Thymus (tissue), 11 donors: ENCODE measurements at regions not wholly inside any gene's neighbourhood (a gene's known extent, or its start where the extent isn't known, plus 50 kb on each side); places are given as distances from the start of the nearest gene placed in this dataset.
"Not testable (repeated sequence)": the region's sequence is repeated elsewhere in the genome, so short reads cannot be mapped to it uniquely, and the experiment has no call there.

ENCODE experiments used
- DNase-seq, 9 donors: peaks; one replicate each; pipeline ENCODE4 v3.0.0-alpha.2; 2013; ENCODE audit warnings: low spot score in 9 of 9, low read depth in 6 of 9, missing footprints in 1 of 9
- H3K27ac ChIP-seq, 2 donors: one replicate each; pipeline ENCODE4 v1.5.1; 2013; ENCODE audit warnings: control low read depth in 1 of 2, low read depth in 1 of 2, low read length in 1 of 2, mild to moderate bottlenecking in 1 of 2, moderate library complexity in 1 of 2
- H3K27me3 ChIP-seq, 2 donors: one replicate each; pipeline ENCODE4 v1.5.1; 2013; ENCODE audit warnings: low read length in 1 of 2; ENCODE audit not compliant: control insufficient read depth in 2 of 2, insufficient read depth in 1 of 2
- H3K36me3 ChIP-seq, 2 donors: one replicate each; pipeline ENCODE4 v1.5.1; 2013; ENCODE audit warnings: low read length in 1 of 2, mild to moderate bottlenecking in 1 of 2, moderate library complexity in 1 of 2; ENCODE audit not compliant: control insufficient read depth in 2 of 2, insufficient read depth in 2 of 2
- H3K4me1 ChIP-seq, 2 donors: one replicate each; pipeline ENCODE4 v1.5.1; 2013; ENCODE audit warnings: low read length in 2 of 2; ENCODE audit not compliant: control insufficient read depth in 2 of 2, insufficient read depth in 2 of 2
- H3K4me3 ChIP-seq, 2 donors: one replicate each; pipeline ENCODE4 v1.5.1; 2013; ENCODE audit warnings: low read length in 2 of 2, control low read depth in 1 of 2, mild to moderate bottlenecking in 1 of 2
- H3K9me3 ChIP-seq, 2 donors: one replicate each; pipeline ENCODE4 v1.5.1; 2013; ENCODE audit warnings: low read length in 1 of 2, mild to moderate bottlenecking in 1 of 2; ENCODE audit not compliant: control insufficient read depth in 2 of 2, insufficient read depth in 1 of 2
- WGBS: extraction: QIAGEN DNeasy Blood & Tissue Kit; methylation state at CpG from one replicate; pipeline ENCODE4 v1.1.7; 2013; 5-methylcytosine and 5-hydroxymethylcytosine counted together
- donor health status: healthy.

DNA sequence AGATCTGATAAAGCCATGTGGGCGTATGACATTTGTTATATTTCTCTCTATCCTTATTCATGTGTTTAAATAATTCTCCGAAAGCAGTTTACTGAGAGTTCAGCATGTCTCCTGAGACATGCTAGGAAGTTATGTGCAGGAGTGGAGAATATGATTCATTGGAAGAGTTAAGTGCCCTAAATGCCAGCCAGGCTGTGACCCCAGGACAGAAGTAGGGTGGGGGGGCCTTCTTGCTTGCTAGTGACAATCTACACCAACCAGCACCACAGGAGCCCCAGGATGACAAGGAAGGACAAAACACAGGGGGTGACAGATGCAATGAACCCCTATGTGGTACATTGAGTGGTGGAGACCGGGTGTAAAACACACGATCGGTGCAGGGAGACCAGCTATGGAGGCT, 79.5 kb upstream of the PLGLB2 start:
- H3K4me1 ChIP-seq, H3K27ac ChIP-seq, H3K27me3 ChIP-seq, H3K36me3 ChIP-seq, H3K4me3 ChIP-seq, H3K9me3 ChIP-seq, DNase-seq: not testable (repeated sequence)
- WGBS = no CpG with 5 or more reads among the region's 5 CpGs

- not testable (repeated sequence) for H3K4me3 ChIP-seq, H3K4me1 ChIP-seq, H3K27me3 ChIP-seq, H3K36me3 ChIP-seq, H3K27ac ChIP-seq, H3K9me3 ChIP-seq, DNase-seq
- 97% methylated on average over 5 of the region's 8 CpGs for whole genome bisulfite sequencing
These were observed 78.2 kb upstream of the PLGLB2 start for GRCh38 chr2:87669633-87670231.

GRCh38 chr2:87672404-87672803, 75.5 kb upstream of the PLGLB2 start:
- WGBS = 93% methylated on average over 4 of the region's 4 CpGs
- not testable (repeated sequence) for H3K4me3 ChIP-seq, H3K36me3 ChIP-seq, H3K9me3 ChIP-seq, DNase-seq, H3K27me3 ChIP-seq, H3K27ac ChIP-seq, H3K4me1 ChIP-seq

DNA sequence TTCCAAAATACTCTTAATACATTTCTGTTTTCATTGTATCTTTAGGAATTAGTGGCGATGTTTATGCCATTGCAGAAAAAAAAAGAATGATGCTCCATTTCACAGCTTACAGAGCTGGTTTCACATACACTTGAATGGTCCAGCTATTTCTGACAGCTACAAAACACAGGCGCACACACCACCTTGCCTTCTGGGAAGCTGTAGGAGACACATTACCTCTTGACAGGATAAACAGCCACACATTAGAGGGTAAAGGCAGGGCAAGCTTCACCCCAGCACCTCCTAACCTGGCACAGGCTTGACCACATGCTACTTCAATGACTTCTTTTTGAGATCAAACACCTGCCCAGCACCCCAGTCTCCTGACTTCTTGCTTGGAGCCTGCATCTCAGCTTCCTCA, 73.2 kb upstream of the PLGLB2 start:
- not testable (repeated sequence) for H3K27ac ChIP-seq, H3K4me1 ChIP-seq, H3K9me3 ChIP-seq, H3K27me3 ChIP-seq, DNase-seq, H3K36me3 ChIP-seq, H3K4me3 ChIP-seq
- 100% methylated on average over 1 of the region's 2 CpGs for WGBS

DNA sequence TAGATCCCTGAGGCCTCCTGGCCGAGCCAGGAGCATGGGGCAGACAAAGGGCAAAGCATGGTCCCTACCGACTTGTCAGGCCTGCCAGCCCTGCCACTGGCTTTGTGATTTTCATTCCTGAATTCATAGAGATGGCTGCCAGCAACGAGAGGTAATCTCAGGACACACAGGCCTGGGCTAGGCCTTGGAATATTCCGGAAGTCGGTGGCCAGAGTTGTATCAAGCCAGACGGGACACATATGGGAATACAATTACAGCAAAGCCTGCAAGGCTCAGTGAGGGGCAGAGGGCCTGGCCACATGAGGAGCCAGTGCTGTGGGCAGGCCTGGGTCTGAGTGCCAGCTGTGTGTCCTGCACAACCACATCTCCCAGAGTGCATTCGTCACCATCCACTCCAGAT, 72.4 kb upstream of the PLGLB2 start:
- H3K36me3 ChIP-seq, H3K4me3 ChIP-seq, H3K27ac ChIP-seq, H3K4me1 ChIP-seq, DNase-seq, H3K27me3 ChIP-seq, H3K9me3 ChIP-seq: not testable (repeated sequence)
- 93% methylated on average over 3 of the region's 7 CpGs for whole genome bisulfite sequencing

GRCh38 chr2:87677421-87677923, 70.4 kb upstream of the PLGLB2 start:
- H3K27me3 ChIP-seq, H3K4me1 ChIP-seq, H3K27ac ChIP-seq, DNase-seq, H3K4me3 ChIP-seq, H3K36me3 ChIP-seq, H3K9me3 ChIP-seq: not testable (repeated sequence)
- WGBS = 79% methylated on average over 1 of the region's 5 CpGs

- not testable (repeated sequence) for H3K36me3 ChIP-seq, H3K27me3 ChIP-seq, DNase-seq, H3K4me3 ChIP-seq, H3K9me3 ChIP-seq, H3K27ac ChIP-seq, H3K4me1 ChIP-seq
- WGBS = over 99% methylated on average over 5 of the region's 6 CpGs
These were observed 69.1 kb upstream of the PLGLB2 start for GRCh38 chr2:87678742-87679173.

DNA sequence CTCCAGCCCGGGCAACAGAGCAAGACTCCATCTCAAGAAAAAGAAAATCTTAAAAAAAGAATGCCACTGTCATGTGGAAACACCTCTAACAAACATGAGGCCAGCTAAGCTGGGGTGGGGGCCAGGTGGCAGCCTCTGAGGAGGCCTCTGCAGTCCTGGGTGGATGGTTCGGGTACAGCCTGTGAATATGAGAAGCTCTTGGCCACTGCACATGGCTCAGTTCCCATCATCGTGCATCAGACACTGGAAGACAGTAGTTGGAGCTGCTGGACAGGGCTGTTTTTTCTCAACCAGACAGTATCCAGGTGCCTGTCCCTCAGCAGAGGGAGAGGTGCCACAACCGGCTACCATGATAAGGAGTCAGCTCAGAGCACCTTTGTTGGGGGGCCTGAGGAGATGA, 67.9 kb upstream of the PLGLB2 start:
- not testable (repeated sequence) for DNase-seq, H3K27me3 ChIP-seq, H3K36me3 ChIP-seq, H3K4me3 ChIP-seq, H3K9me3 ChIP-seq, H3K4me1 ChIP-seq, H3K27ac ChIP-seq
- WGBS = 96% methylated on average over 2 of the region's 4 CpGs

DNA sequence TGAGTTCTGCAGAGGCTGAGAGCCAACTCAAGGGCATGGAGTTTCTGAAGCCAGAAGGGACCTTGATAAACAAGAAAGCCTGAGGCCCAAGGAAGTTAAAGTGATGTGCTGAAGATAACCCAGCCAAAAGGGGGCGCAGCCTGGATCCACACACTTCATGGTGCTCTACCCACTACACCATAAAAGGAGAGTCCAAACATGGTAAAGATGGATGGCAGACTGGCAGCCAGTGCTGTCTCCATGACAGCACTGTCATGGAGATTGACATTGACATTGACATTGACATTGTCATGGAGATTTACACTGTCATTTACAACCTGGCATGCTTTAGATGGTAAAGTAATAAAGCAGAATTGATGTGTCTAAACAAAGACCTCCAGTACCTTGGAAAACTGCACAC, 67.2 kb upstream of the PLGLB2 start:
- not testable (repeated sequence) for H3K36me3 ChIP-seq
- WGBS = 100% methylated on average over 1 of the region's 1 CpG

DNA sequence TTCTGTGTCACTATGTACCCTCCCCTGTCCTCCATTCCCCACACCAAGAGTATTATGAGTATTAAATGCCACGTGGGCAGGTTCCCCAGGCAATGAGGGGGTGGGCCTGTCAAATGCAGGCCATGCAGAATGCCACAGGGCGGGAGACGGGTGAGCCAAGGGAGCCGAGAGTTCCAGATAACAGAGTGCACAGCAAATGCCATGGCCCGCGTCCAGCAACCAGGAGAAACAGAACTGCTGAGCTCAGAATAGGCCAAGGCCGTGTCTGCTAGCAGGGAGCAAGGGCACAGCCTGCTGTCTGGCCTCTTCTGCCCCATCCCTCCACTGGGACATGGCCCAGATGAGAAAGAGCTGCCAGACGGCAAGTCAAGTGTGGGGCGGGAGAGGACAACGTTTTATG, 64.4 kb upstream of the PLGLB2 start:
- H3K4me3 ChIP-seq, H3K4me1 ChIP-seq, H3K9me3 ChIP-seq, H3K27ac ChIP-seq, DNase-seq, H3K36me3 ChIP-seq, H3K27me3 ChIP-seq: not testable (repeated sequence)
- 97% methylated on average over 10 of the region's 10 CpGs for WGBS

More for the DNA sequence above, 67.2 kb upstream of the PLGLB2 start:
- H3K4me3 ChIP-seq, H3K27me3 ChIP-seq, H3K4me1 ChIP-seq, H3K9me3 ChIP-seq, DNase-seq, H3K27ac ChIP-seq: not testable (repeated sequence)
